H9 (cell line): ENCODE measurements at regions not wholly inside any gene's neighbourhood (a gene's known extent, or its start where the extent isn't known, plus 50 kb on each side); places are given as distances from the start of the nearest gene placed in this dataset.

Source experiments
- DNase-seq: peaks from one replicate; pipeline ENCODE4 v3.0.0-alpha.2; 2017
- H2AFZ ChIP-seq: one replicate; pipeline ENCODE4 v1.6.1; 2013; ENCODE audit warnings: mild to moderate bottlenecking, low read length, control low read depth, moderate library complexity
- H2AK5ac ChIP-seq: 2 replicates; pipeline ENCODE4 v1.6.1; 2013; ENCODE audit warnings: low read length, control low read depth, mixed read lengths; ENCODE audit not compliant: insufficient read length
- H2BK120ac ChIP-seq: one replicate; pipeline ENCODE4 v1.6.1; 2013; ENCODE audit warnings: low read depth, mild to moderate bottlenecking, low read length, control low read depth, inconsistent platforms; ENCODE audit not compliant: poor library complexity, severe bottlenecking
- H2BK12ac ChIP-seq: 2 replicates; pipeline ENCODE4 v1.6.1; 2013; ENCODE audit warnings: low read length, control low read depth, mixed read lengths, low read depth; ENCODE audit not compliant: insufficient read length
- H2BK15ac ChIP-seq: 2 replicates; pipeline ENCODE4 v1.6.1; 2013; ENCODE audit warnings: low read depth, low read length, control low read depth
- H2BK20ac ChIP-seq: one replicate; pipeline ENCODE4 v1.6.1; 2013; ENCODE audit warnings: low read depth, mild to moderate bottlenecking, low read length, control low read depth, inconsistent platforms; ENCODE audit not compliant: poor library complexity, severe bottlenecking
- H2BK5ac ChIP-seq: 2 replicates; pipeline ENCODE4 v1.6.1; 2013; ENCODE audit warnings: low read length, control low read depth, mixed read lengths; ENCODE audit not compliant: insufficient read length
- H3K14ac ChIP-seq: 2 replicates; pipeline ENCODE4 v1.6.1; 2013; ENCODE audit warnings: low read length, control low read depth; ENCODE audit not compliant: insufficient read depth
- H3K18ac ChIP-seq: 2 replicates; pipeline ENCODE4 v1.6.1; 2013; ENCODE audit warnings: low read depth, mild to moderate bottlenecking, mixed read lengths, low read length, control low read depth; ENCODE audit not compliant: insufficient read length
- H3K23ac ChIP-seq: 2 replicates; pipeline ENCODE4 v1.6.1; 2013; ENCODE audit warnings: low read length, control low read depth, mixed read lengths, low read depth; ENCODE audit not compliant: insufficient read length
- H3K23me2 ChIP-seq: 2 replicates; pipeline ENCODE4 v1.6.1; 2013; ENCODE audit warnings: low read depth, mild to moderate bottlenecking, mixed read lengths, low read length, control low read depth; ENCODE audit not compliant: insufficient read length, poor library complexity, severe bottlenecking
- H3K27ac ChIP-seq: 2 replicates; pipeline ENCODE4 v1.5.1; 2013; ENCODE audit warnings: low read length, control low read depth, mixed read lengths, low read depth; ENCODE audit not compliant: insufficient read length
- H3K27me3 ChIP-seq: 2 replicates; pipeline ENCODE4 v1.6.1; 2013; ENCODE audit warnings: low read length, control low read depth, inconsistent platforms; ENCODE audit not compliant: insufficient read depth
- H3K4ac ChIP-seq: 2 replicates; pipeline ENCODE4 v1.6.1; 2013; ENCODE audit warnings: low read depth, mild to moderate bottlenecking, control low read depth, inconsistent platforms, low read length, moderate library complexity
- H3K4me1 ChIP-seq: 2 replicates; pipeline ENCODE4 v1.6.1; 2013; ENCODE audit warnings: low read length, control low read depth, inconsistent platforms; ENCODE audit not compliant: insufficient read depth
- H3K4me2 ChIP-seq: 2 replicates; pipeline ENCODE4 v1.6.1; 2013; ENCODE audit warnings: low read length, control low read depth, mixed read lengths; ENCODE audit not compliant: insufficient read length, insufficient read depth
- H3K56ac ChIP-seq: 2 replicates; pipeline ENCODE4 v1.6.1; 2013; ENCODE audit warnings: low read depth, mild to moderate bottlenecking, mixed read lengths, low read length, control low read depth; ENCODE audit not compliant: insufficient read length
- H3K79me1 ChIP-seq: 2 replicates; pipeline ENCODE4 v1.6.1; 2013; ENCODE audit warnings: low read depth, mild to moderate bottlenecking, moderate library complexity, low read length, control low read depth, inconsistent platforms; ENCODE audit not compliant: insufficient read depth, poor library complexity, severe bottlenecking
- H3K79me2 ChIP-seq: 2 replicates; pipeline ENCODE4 v1.6.1; 2013; ENCODE audit warnings: low read length, control low read depth, inconsistent platforms; ENCODE audit not compliant: insufficient read depth
- H3K9ac ChIP-seq: 2 replicates; pipeline ENCODE4 v1.6.1; 2013; ENCODE audit warnings: low read length, control low read depth, mixed read lengths; ENCODE audit not compliant: insufficient read length; ENCODE audit errors: extremely low read depth
- H3K9me3 ChIP-seq: one replicate; pipeline ENCODE4 v1.6.1; 2013; ENCODE audit warnings: low read depth, low read length, inconsistent platforms; ENCODE audit not compliant: control insufficient read depth
- H3T11ph ChIP-seq: one replicate; pipeline ENCODE4 v1.6.1; 2013; ENCODE audit warnings: mild to moderate bottlenecking, low read length, control low read depth, inconsistent platforms
- H4K20me1 ChIP-seq: one replicate; pipeline ENCODE4 v1.6.1; 2013; ENCODE audit not compliant: control insufficient read depth, insufficient read length, insufficient read depth
- H4K5ac ChIP-seq: 2 replicates; pipeline ENCODE4 v1.6.1; 2013; ENCODE audit warnings: low read depth, mild to moderate bottlenecking, mixed read lengths, low read length, control low read depth; ENCODE audit not compliant: insufficient read length
- H4K8ac ChIP-seq: replicated peaks from 2 replicates; pipeline ENCODE4 v1.6.1; 2013; ENCODE audit warnings: low read length, control low read depth, mixed read lengths, low read depth; ENCODE audit not compliant: insufficient read length
- H4K91ac ChIP-seq: 2 replicates; pipeline ENCODE4 v1.6.1; 2013; ENCODE audit warnings: low read depth, mild to moderate bottlenecking, moderate library complexity, mixed read lengths, low read length, control low read depth; ENCODE audit not compliant: insufficient read length
- H3K27ac Mint-ChIP-seq, 3 experiments: 2 replicates in 2 of 3; 3 replicates in 1 of 3; pipeline ENCODE4 v1.8.0; 2020 to 2021; ENCODE audit warnings: mixed read lengths in 3 of 3, mild to moderate bottlenecking in 1 of 3, moderate library complexity in 1 of 3
- H3K27me3 Mint-ChIP-seq: 2 replicates; pipeline ENCODE4 v1.8.0; 2021; ENCODE audit warnings: low read depth, mild to moderate bottlenecking, moderate library complexity, mixed read lengths
- H3K36me3 Mint-ChIP-seq, 3 experiments: 2 replicates in 2 of 3; 3 replicates in 1 of 3; pipeline ENCODE4 v1.8.0; 2020 to 2021; ENCODE audit warnings: low read depth in 3 of 3, mixed read lengths in 3 of 3; ENCODE audit not compliant: insufficient read depth in 1 of 3
- H3K4me1 Mint-ChIP-seq, 2 experiments: 2 replicates each; pipeline ENCODE4 v1.8.0; 2020; ENCODE audit warnings: mixed read lengths in 2 of 2
- H3K4me3 Mint-ChIP-seq, 2 experiments: 2 replicates in 1 of 2; 3 replicates in 1 of 2; pipeline ENCODE4 v1.8.0; 2020 to 2021; ENCODE audit warnings: mild to moderate bottlenecking in 2 of 2, mixed read lengths in 2 of 2, moderate library complexity in 1 of 2
- H3K9me3 Mint-ChIP-seq, 2 experiments: 2 replicates in 1 of 2; 3 replicates in 1 of 2; pipeline ENCODE4 v1.8.0; 2020; ENCODE audit warnings: mild to moderate bottlenecking in 2 of 2, mixed read lengths in 2 of 2, moderate library complexity in 1 of 2
- TF ChIP-seq, protein P1 (sequence below): fragments of 200-600 bp; sonication (generic); conservative IDR thresholded peaks from 3 replicates; pipeline ENCODE4 v1.8.0; 2021; ENCODE audit warnings: antibody characterized with exemption, mild to moderate bottlenecking

DNA sequence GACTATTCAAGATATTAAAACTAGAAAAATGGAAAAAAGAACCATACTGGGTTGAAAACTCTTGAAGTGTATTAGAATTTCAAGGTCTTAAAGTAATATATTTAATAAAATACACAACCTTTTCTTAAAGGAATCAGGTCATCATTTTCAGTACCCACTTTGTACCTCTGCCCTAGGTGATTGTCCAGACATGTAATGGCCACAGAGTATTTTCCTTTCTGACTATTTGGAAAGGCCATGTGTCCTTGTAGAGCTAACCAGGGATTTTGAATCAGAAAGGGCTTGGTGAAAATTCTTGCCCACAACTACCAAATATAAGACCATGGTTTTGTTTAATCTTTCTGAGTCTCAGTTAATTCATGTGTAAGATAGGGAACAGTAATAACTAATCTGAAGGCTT lies 91.4 kb upstream of the MLIP start:
- H3K9me3 Mint-ChIP-seq, result no peaks in the 10 kb centered on the region
- Histone ChIP-seq H3K14ac (no peak overlapping the region), H2AFZ (no peak overlapping the region), H3K79me1 (no peaks in the 10 kb centered on the region), H3K4me1 (no peaks in the 10 kb centered on the region), H3K23me2 (no peaks in the 10 kb centered on the region), H3K4me2 (no peak overlapping the region), H3K23ac (no peak overlapping the region), H4K8ac (no peak overlapping the region), H3K9ac (no peak overlapping the region), H4K91ac (no peak overlapping the region), H2BK5ac (no peak overlapping the region), H3K4ac (no peak overlapping the region), H3K27ac (no peak overlapping the region), H2BK120ac (no peak overlapping the region), H3K79me2 (no peaks in the 10 kb centered on the region), H4K5ac (no peak overlapping the region), H3K9me3 (no peaks in the 10 kb centered on the region), H3K56ac (no peak overlapping the region), H3K27me3 (no peaks in the 10 kb centered on the region), H2BK20ac (no peak overlapping the region), H2AK5ac (no peak overlapping the region), H2BK12ac (no peak overlapping the region), H3K18ac (no peak overlapping the region), H2BK15ac (no peak overlapping the region), H4K20me1 (no peaks in the 10 kb centered on the region), H3T11ph (no peak overlapping the region)
- H3K4me3 Mint-ChIP-seq, result no peak overlapping the region
- no peaks in the 10 kb centered on the region for H3K4me1 Mint-ChIP-seq
- TF ChIP-seq, protein P1, sequence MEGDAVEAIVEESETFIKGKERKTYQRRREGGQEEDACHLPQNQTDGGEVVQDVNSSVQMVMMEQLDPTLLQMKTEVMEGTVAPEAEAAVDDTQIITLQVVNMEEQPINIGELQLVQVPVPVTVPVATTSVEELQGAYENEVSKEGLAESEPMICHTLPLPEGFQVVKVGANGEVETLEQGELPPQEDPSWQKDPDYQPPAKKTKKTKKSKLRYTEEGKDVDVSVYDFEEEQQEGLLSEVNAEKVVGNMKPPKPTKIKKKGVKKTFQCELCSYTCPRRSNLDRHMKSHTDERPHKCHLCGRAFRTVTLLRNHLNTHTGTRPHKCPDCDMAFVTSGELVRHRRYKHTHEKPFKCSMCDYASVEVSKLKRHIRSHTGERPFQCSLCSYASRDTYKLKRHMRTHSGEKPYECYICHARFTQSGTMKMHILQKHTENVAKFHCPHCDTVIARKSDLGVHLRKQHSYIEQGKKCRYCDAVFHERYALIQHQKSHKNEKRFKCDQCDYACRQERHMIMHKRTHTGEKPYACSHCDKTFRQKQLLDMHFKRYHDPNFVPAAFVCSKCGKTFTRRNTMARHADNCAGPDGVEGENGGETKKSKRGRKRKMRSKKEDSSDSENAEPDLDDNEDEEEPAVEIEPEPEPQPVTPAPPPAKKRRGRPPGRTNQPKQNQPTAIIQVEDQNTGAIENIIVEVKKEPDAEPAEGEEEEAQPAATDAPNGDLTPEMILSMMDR, result no peak
- DNase-seq, result no peak
- H3K27ac Mint-ChIP-seq, result no peak overlapping the region
- no peaks in the 10 kb centered on the region; a peak in 1 of 7 replicates for H3K36me3 Mint-ChIP-seq
- H3K27me3 Mint-ChIP-seq, result no peaks in the 10 kb centered on the region
